GM23338 (cell line): ENCODE measurements at regions not wholly inside any gene's neighbourhood (a gene's known extent, or its start where the extent isn't known, plus 50 kb on each side); places are given as distances from the start of the nearest gene placed in this dataset.

ENCODE experiments used
- ATAC-seq: fragments of 200-7000 bp; cut with Tn5 transposase; 3 replicates; pipeline ENCODE4 v1.9.1; 2020
- DNase-seq: peaks from one replicate; pipeline ENCODE4 v3.0.0-alpha.2; 2015; ENCODE audit warnings: low spot score
- H2AFZ ChIP-seq: fragments of 200-600 bp; sonication (generic); 2 replicates; pipeline ENCODE4 v1.8.0; 2016; ENCODE audit warnings: antibody characterized with exemption, mild to moderate bottlenecking, moderate library complexity
- H3F3A ChIP-seq: fragments of 200-600 bp; sonication (generic); replicated peaks from 2 replicates; pipeline ENCODE4 v1.8.0; 2017; ENCODE audit warnings: antibody characterized with exemption, mixed run types, low read depth
- H3K27ac ChIP-seq: fragments of 200-600 bp; sonication (generic); 2 replicates; pipeline ENCODE4 v1.6.1; 2016; ENCODE audit warnings: low read depth
- H3K27me3 ChIP-seq: fragments of 200-600 bp; sonication (generic); 2 replicates; pipeline ENCODE4 v1.8.0; 2016; ENCODE audit warnings: mild to moderate bottlenecking, mixed run types, moderate library complexity; ENCODE audit not compliant: insufficient read depth
- H3K36me3 ChIP-seq: fragments of 200-600 bp; sonication (generic); 2 replicates; pipeline ENCODE4 v1.8.0; 2016; ENCODE audit warnings: mild to moderate bottlenecking; ENCODE audit not compliant: insufficient read depth
- H3K4me1 ChIP-seq: fragments of 200-600 bp; sonication (generic); 2 replicates; pipeline ENCODE4 v1.8.0; 2016; ENCODE audit warnings: mild to moderate bottlenecking, moderate library complexity; ENCODE audit not compliant: insufficient read depth
- H3K4me2 ChIP-seq: fragments of 200-600 bp; sonication (generic); 2 replicates; pipeline ENCODE4 v1.7.1; 2017; ENCODE audit warnings: mixed run types
- H3K4me3 ChIP-seq: fragments of 200-600 bp; sonication (generic); 2 replicates; pipeline ENCODE4 v1.6.1; 2016; ENCODE audit warnings: mixed run types
- H3K79me2 ChIP-seq: fragments of 200-600 bp; sonication (generic); replicated peaks from 2 replicates; pipeline ENCODE4 v1.8.0; 2017; ENCODE audit warnings: mild to moderate bottlenecking; ENCODE audit not compliant: insufficient read depth
- H3K9me2 ChIP-seq: fragments of 200-600 bp; sonication (generic); 2 replicates; pipeline ENCODE4 v1.8.0; 2017; ENCODE audit not compliant: insufficient read depth
- H4K20me1 ChIP-seq: fragments of 200-600 bp; sonication (generic); replicated peaks from 2 replicates; pipeline ENCODE4 v1.8.0; 2017; ENCODE audit warnings: mild to moderate bottlenecking; ENCODE audit not compliant: insufficient read depth
- H3K27ac Mint-ChIP-seq: 2 replicates; pipeline ENCODE4 v1.8.0; 2020; ENCODE audit warnings: inconsistent platforms, mild to moderate bottlenecking, moderate library complexity, mixed read lengths
- H3K27me3 Mint-ChIP-seq: 3 replicates; pipeline ENCODE4 v1.8.0; 2022; ENCODE audit warnings: low read depth, mild to moderate bottlenecking, moderate library complexity, mixed read lengths, inconsistent platforms; ENCODE audit not compliant: insufficient read depth, poor library complexity
- H3K36me3 Mint-ChIP-seq: 3 replicates; pipeline ENCODE4 v1.8.0; 2021; ENCODE audit warnings: low read depth, mild to moderate bottlenecking, inconsistent platforms, moderate library complexity, mixed read lengths
- H3K4me1 Mint-ChIP-seq: 3 replicates; pipeline ENCODE4 v1.8.0; 2020; ENCODE audit warnings: mild to moderate bottlenecking, inconsistent platforms, mixed read lengths
- H3K4me3 Mint-ChIP-seq: 3 replicates; pipeline ENCODE4 v1.8.0; 2021; ENCODE audit warnings: moderate library complexity, mild to moderate bottlenecking, inconsistent platforms, mixed read lengths
- H3K9me3 Mint-ChIP-seq: 3 replicates; pipeline ENCODE4 v1.8.0; 2020; ENCODE audit warnings: moderate library complexity, mild to moderate bottlenecking, inconsistent platforms, mixed read lengths
- CTCF ChIP-seq, 2 experiments: fragments of 200-600 bp in 1 of 2; sonication (generic) in 1 of 2; conservative IDR thresholded peaks; 2 replicates each; pipeline versions ENCODE4 v1.5.1 to v1.6.1; 2016 to 2017; ENCODE audit warnings: antibody characterized with exemption in 2 of 2, low read depth in 2 of 2, mild to moderate bottlenecking in 2 of 2, moderate library complexity in 1 of 2
- EZH2phosphoT487 ChIP-seq: fragments of 200-600 bp; sonication (generic); IDR thresholded peaks from one replicate; pipeline ENCODE4 v1.8.1; 2018; ENCODE audit warnings: antibody characterized with exemption; ENCODE audit not compliant: unreplicated experiment
- POLR2AphosphoS5 ChIP-seq: IDR thresholded peaks from 2 replicates; pipeline ENCODE4 v1.6.1; 2016; ENCODE audit warnings: antibody characterized with exemption, low read depth
- ZNF114 ChIP-seq: fragments of 250-450 bp; sonication (Bioruptor Pico); IDR thresholded peaks from 2 replicates; pipeline ENCODE4 v1.5.0; 2020; ENCODE audit warnings: mild to moderate bottlenecking, moderate library complexity
- ZNF331 ChIP-seq: fragments of 250-450 bp; sonication (Bioruptor Pico); IDR thresholded peaks from 2 replicates; pipeline ENCODE4 v1.5.0; 2020; ENCODE audit warnings: low read depth, mild to moderate bottlenecking, moderate library complexity
- TF ChIP-seq, protein P1 (sequence below): fragments of 250-450 bp; sonication (Bioruptor Pico); IDR thresholded peaks from 2 replicates; pipeline ENCODE4 v1.5.0; 2020; ENCODE audit warnings: mild to moderate bottlenecking, moderate library complexity
- TF ChIP-seq, protein P2 (sequence below): IDR thresholded peaks from 2 replicates; pipeline ENCODE4 v1.6.1; 2016; ENCODE audit warnings: antibody characterized with exemption

- TF ChIP-seq, protein P1, sequence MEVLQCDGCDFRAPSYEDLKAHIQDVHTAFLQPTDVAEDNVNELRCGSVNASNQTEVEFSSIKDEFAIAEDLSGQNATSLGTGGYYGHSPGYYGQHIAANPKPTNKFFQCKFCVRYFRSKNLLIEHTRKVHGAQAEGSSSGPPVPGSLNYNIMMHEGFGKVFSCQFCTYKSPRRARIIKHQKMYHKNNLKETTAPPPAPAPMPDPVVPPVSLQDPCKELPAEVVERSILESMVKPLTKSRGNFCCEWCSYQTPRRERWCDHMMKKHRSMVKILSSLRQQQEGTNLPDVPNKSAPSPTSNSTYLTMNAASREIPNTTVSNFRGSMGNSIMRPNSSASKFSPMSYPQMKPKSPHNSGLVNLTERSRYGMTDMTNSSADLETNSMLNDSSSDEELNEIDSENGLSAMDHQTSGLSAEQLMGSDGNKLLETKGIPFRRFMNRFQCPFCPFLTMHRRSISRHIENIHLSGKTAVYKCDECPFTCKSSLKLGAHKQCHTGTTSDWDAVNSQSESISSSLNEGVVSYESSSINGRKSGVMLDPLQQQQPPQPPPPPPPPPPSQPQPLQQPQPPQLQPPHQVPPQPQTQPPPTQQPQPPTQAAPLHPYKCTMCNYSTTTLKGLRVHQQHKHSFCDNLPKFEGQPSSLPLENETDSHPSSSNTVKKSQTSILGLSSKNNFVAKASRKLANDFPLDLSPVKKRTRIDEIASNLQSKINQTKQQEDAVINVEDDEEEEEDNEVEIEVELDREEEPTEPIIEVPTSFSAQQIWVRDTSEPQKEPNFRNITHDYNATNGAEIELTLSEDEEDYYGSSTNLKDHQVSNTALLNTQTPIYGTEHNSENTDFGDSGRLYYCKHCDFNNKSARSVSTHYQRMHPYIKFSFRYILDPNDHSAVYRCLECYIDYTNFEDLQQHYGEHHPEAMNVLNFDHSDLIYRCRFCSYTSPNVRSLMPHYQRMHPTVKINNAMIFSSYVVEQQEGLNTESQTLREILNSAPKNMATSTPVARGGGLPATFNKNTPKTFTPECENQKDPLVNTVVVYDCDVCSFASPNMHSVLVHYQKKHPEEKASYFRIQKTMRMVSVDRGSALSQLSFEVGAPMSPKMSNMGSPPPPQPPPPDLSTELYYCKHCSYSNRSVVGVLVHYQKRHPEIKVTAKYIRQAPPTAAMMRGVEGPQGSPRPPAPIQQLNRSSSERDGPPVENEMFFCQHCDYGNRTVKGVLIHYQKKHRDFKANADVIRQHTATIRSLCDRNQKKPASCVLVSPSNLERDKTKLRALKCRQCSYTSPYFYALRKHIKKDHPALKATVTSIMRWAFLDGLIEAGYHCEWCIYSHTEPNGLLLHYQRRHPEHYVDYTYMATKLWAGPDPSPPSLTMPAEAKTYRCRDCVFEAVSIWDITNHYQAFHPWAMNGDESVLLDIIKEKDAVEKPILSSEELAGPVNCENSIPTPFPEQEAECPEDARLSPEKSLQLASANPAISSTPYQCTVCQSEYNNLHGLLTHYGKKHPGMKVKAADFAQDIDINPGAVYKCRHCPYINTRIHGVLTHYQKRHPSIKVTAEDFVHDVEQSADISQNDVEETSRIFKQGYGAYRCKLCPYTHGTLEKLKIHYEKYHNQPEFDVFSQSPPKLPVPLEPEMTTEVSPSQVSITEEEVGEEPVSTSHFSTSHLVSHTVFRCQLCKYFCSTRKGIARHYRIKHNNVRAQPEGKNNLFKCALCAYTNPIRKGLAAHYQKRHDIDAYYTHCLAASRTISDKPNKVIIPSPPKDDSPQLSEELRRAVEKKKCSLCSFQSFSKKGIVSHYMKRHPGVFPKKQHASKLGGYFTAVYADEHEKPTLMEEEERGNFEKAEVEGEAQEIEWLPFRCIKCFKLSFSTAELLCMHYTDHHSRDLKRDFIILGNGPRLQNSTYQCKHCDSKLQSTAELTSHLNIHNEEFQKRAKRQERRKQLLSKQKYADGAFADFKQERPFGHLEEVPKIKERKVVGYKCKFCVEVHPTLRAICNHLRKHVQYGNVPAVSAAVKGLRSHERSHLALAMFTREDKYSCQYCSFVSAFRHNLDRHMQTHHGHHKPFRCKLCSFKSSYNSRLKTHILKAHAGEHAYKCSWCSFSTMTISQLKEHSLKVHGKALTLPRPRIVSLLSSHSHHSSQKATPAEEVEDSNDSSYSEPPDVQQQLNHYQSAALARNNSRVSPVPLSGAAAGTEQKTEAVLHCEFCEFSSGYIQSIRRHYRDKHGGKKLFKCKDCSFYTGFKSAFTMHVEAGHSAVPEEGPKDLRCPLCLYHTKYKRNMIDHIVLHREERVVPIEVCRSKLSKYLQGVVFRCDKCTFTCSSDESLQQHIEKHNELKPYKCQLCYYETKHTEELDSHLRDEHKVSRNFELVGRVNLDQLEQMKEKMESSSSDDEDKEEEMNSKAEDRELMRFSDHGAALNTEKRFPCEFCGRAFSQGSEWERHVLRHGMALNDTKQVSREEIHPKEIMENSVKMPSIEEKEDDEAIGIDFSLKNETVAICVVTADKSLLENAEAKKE (CRISPR knock-in tag), result no peak
- TF ChIP-seq ZNF331 (CRISPR knock-in tag), result no peak
- no peak for TF ChIP-seq ZNF114 (CRISPR knock-in tag)
- TF ChIP-seq, protein P2, sequence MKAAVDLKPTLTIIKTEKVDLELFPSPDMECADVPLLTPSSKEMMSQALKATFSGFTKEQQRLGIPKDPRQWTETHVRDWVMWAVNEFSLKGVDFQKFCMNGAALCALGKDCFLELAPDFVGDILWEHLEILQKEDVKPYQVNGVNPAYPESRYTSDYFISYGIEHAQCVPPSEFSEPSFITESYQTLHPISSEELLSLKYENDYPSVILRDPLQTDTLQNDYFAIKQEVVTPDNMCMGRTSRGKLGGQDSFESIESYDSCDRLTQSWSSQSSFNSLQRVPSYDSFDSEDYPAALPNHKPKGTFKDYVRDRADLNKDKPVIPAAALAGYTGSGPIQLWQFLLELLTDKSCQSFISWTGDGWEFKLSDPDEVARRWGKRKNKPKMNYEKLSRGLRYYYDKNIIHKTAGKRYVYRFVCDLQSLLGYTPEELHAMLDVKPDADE, result no peak
- TF ChIP-seq CTCF (conservative IDR thresholded peaks at IDR 0.05; ENCODE audit: low read depth in 2 of 2), result no peak
- TF ChIP-seq POLR2AphosphoS5, result no peak
Observed at GRCh38 chr19:31911577-31911976, 433.8 kb upstream of the ZNF507 start (continued).

DNA sequence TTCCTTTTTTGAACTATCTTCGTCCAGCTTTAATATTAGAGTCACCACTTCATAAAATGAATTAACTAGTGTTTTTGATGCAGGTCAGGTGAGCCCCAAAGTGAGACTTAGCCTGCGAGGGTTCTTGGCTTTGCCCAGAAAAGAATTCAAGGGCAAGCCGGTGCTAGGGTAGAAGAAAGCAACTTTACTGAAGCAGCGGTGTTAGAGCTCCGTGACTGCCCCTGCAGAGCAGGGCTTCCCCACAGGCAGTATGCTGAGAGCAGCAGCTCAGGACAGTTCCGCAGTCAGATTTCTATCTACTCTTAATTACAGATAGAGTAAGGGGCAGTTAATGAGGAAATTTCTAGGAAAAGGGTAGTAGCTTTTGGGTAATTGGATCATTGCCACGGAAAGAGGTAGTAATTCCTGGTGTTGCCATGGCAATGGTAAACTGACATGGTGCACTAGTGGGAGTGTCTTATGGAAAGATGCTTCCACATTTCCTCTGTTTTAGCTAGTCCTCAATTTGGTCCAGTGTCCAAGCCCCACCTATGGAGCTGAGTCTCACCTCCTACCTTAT, 432.2 kb upstream of the ZNF507 start:
- Histone ChIP-seq H4K20me1 (no peaks in the 10 kb centered on the region), H2AFZ (no peak overlapping the region), H3K27ac (no peak overlapping the region), H3K36me3 (no peaks in the 10 kb centered on the region), H3K79me2 (no peaks in the 10 kb centered on the region), H3K27me3 (no peaks in the 10 kb centered on the region), H3F3A (no peaks in the 10 kb centered on the region), H3K9me2 (no peaks in the 10 kb centered on the region; the same call in 1 of the 2 replicates), H3K4me2 (no peak overlapping the region), H3K4me1 (no peaks in the 10 kb centered on the region), H3K4me3 (no peak overlapping the region)
- H3K9me3 Mint-ChIP-seq, result no peaks in the 10 kb centered on the region
- peak; percentile 7 for DNase-seq
- H3K4me3 Mint-ChIP-seq, result no peak overlapping the region
- H3K4me1 Mint-ChIP-seq, result peaks cover 3% of the 10 kb centered on the region; the same call in 1 of the 3 replicates
- H3K36me3 Mint-ChIP-seq, result no peaks in the 10 kb centered on the region
- no peak overlapping the region for H3K27ac Mint-ChIP-seq
- peak; percentile 78 for ATAC-seq
- H3K27me3 Mint-ChIP-seq, result no peaks in the 10 kb centered on the region
- TF ChIP-seq POLR2AphosphoS5, result no peak
- TF ChIP-seq EZH2phosphoT487, result no peak
